ENCODE measurements at regions not wholly inside any gene's neighbourhood (a gene's known extent, or its start where the extent isn't known, plus 50 kb on each side); places are given as distances from the start of the nearest gene placed in this dataset.

DNA sequence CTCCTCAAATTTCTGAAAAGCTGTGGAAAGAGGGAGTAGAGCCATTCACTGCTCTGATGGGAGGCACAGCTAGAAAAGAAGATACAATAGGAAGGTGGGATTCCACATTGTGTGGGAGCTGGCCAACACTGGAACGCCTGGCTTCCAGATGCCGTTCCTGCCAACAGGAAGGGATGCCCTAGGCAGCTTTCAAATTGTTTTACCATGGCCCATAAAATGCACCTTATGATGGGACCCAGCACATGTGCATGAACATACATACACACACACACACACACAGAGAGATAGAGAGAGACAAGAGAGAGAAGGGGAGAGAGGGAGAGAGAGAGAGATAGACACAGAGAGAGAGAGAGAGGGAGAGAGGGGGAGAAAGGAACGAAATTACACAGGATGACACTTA, 86.1 kb upstream of the BZW1 start:
- no peak for DNase-seq

DNA sequence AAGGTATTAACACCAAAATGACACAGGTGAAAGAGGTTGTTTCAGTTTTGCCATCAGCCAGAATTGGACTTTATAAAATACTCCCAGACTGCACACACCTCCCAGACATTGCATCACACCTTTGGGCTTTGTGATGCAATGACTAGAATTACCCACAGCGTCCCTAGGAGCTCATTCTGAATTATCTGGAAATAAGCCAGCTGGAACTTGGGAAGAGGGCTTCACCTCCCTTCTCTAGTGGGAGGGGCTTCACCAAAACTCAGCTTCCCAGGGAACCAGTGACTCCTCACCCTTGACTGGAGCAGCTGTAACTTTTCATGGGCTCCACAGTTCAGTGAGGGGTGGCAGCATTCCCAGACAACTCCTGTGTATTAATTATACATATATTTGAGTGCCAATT, 83.1 kb upstream of the BZW1 start:
- no peak for DNase-seq

DNA sequence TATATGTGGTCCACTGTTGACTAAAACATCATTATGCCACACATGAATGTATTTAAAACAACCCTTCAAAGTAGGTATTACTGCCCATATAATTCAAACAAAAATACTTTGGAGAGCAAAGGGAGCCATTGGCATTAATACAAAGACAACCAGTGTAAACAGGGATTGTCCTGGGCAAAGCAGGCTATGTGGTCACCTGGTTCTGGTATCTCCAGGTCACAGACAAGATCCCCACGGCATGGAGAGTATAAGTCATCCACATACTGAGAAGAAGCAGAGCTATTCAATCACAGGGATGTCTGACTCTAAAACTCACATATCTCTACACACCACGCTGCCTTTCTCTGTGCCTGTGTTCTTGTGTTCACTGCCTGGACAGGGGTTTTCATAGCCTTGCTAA, 81.4 kb upstream of the BZW1 start:
- no peak for DNase-seq

DNA sequence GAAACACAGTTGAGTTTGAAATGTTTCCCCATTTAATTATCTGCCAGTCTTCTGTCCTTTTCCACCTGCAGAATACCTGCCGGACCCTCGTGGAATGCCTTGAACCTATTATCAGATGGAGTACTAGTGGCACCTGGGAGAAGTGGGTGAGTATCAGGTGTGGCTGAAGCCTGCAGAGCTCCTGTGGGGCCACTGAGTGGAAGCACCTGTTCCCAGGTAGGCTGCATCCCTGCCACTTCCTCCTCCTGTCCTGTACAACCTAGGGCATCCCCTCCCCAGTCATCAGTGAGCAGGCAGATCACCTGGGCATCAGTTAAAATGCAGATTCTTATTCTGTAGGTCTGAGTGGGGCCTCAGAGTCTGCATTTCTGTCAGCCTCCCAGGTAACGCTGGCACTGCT, 80.8 kb upstream of the BZW1 start:
- DNase-seq = no peak

DNA sequence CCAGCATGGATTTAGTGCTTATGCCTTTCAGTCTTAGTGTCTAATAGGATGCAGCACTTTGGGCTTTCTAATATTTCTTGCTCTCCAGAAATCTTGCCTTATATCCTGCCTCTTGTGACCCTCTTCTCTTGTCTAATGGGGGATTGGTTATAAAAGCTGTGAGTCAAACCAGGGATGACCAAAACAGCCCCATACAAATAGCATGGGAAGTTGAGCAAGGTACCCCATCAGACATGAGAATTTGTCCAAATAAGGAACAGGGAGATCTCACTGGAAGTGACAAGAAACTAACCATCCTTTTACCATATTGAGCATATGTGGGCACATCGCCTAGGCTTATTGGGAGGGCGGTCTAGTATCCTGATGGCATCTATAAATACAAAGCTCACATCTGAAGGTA, 78.8 kb upstream of the BZW1 start:
- no peak for DNase-seq

DNA sequence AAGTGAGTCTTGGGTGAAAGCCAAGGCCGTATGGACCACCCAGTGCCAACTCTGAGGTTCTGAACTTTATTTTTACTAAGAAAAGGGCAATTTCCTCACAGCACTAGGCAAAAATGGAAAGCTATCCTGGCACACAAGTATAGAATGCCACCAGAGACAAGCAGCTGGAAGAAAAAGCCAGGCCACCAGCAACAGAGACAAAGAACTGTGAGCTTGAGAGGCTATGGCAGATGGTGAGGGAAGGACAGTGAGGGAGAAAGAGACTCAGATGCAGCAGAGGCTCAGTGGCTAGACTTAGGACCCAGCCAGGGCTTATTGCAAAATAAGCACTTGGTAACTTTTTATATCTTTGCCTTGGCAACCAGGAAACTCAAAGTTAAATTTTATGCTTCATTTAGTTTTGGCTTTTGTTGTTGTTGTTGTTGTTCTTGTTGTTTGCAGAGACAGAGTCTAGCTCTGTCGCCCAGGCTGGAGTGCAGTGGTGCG, 78.0 kb upstream of the BZW1 start:
- no peak for DNase-seq

DNA sequence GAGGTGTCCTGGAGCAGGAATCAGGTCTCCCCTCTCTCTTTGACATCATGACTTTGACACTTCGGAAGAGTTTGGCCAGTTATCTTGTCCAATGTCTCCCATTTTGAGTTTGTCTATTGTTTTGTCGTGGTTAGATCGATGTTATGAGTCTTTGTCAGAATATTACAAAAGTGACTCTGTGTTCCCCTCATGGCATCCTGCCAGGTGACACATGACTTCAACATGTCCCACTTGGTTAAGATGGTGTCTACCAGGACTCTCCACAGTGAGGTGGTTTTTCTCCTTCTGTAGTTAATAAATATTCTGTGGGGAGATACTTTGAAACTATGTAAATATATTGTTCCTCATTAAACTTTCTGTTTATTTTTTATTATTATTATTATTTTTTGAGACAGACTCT, 76.6 kb upstream of the BZW1 start:
- DNase-seq = peak; percentile 8

DNA sequence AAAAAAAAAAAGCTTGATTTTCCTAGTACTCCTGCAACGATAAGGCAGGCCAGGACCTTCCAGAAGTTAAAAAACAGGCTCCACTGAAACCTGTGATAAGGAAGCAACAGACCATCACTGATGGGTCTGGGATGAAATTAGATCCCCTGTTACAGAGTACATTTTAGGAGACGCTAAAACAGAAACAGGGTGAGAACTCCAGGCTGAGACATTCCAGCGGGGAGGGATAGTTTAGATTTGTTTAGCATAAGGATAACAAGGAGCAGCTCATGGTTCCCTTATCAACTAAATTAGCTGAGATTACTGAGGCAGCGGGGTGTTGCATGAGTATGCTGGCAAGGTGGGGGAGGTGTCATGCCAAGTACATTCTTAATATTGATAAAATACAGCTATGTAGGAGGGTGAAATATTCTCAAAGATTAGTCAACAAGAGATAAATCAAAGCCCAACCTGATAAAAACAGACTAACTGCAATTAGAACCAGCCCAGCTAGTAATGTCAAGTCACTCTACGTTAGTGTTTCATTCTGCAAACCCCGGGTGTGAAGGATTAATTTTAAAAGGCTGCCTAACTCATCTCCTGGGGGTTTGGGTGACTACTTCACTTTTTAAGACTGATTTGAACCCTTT, 75.0 kb upstream of the BZW1 start:
- DNase-seq = no peak

DNA sequence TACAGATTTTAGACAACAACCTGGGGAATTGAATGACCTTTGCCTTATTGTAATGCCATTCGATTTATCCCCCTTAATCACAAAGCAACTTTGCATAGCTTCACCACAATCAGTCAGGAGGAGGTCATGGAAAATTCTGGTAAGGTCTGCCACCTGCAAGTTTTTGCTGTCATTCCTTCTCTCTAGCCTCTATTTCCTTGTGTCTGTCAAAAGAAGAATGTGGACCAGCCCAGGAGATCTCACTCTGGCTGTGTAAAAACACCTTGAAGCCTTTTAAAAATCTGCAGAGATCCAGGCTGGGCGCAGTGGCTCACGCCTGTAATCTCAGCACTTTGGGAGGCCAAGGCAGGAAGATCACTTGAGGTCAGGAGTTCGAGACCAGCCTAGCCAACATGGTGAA, 74.1 kb upstream of the BZW1 start:
- DNase-seq = no peak

DNA sequence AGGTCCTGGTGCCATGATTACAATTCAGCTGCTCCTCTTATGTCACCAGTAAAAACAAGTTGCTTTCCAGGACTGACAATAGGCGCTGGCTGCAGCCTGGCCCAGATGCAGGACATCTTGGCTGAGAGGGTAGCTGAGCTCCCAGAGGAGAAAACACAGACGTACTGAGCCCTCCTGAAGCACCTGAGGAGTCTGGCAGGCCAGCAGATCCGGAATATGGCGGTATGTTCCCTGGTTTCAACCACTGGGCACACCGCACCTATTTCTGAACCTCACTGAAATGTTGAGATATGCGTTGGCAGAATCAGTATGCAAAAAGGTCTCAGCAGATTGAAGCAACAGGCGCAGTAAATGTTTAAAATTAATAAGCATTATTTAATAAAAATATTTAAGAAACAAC, 73.1 kb upstream of the BZW1 start:
- DNase-seq = no peak

DNA sequence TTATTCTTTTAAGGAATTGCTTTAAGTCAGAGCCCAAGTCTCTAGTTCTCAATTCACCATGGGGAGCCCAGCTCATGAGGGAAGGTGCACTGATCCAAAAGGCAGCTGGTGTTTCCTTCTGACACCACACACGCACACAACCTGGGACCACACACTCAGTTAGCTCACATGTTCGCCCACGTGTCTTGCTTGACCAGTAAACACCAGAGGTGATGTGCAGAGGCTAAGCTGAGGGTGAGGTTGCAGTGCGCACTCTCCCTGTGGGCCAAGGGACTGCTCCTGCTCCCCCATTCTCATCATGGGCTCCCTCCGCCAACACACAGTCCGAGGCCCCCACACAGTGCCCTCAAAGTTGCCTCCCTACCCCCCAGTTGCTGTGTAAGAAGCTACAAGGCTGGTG, 70.8 kb upstream of the BZW1 start:
- DNase-seq = no peak

DNA sequence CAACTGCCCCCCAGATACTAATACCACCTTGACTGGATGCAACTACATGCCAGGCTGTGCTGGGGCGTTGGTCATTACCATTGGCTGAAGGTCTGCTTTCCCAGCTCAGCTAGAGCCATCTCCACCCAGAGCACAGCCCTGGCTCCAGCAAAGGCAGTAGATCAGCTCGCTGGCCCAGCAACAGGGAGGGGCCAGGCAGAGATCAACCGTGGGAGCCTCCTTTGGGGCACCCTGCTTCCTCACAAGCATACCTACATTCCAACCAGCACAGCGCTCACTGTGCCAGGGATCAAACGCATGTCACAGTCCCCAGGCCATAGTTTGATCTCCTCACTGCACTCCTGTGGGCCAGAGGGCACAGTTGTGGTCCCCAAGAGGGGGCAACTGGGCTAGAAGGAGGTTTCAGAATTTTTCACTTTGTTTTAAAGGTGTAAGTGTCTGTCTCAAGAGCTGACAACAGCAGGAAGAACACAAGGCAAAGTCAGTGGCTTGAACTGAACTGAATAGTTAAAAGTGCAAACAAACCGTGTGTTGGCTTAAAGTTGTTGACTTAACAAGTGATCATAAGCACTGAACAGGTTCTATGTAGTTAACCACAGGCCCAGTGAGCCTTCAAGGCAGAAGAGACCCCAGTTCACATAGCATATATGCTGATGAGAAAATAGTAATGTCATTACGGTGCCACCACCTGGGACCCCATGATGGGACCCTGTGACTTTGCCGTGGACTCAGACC, 70.1 kb upstream of the BZW1 start:
- DNase-seq = no peak

DNA sequence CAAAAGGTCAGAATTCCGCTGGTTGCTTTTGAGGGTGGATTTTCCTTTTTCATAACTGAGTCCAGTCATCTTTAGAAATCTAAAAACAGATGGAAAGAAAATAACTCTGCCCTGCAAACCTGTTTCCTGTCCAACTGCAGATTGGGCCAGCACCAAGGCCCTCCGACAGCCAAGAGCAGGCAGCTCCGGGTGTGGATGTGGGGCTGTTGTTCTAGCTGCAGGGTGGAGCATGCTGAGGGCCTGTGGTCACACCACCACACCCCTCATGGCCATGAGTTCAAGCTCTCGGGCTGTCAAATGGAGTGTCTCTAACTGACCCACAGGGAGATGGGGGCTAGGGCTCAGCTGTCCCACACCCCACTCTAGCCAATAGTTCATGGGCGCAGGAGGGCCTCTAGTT, 69.3 kb upstream of the BZW1 start:
- DNase-seq = no peak

DNA sequence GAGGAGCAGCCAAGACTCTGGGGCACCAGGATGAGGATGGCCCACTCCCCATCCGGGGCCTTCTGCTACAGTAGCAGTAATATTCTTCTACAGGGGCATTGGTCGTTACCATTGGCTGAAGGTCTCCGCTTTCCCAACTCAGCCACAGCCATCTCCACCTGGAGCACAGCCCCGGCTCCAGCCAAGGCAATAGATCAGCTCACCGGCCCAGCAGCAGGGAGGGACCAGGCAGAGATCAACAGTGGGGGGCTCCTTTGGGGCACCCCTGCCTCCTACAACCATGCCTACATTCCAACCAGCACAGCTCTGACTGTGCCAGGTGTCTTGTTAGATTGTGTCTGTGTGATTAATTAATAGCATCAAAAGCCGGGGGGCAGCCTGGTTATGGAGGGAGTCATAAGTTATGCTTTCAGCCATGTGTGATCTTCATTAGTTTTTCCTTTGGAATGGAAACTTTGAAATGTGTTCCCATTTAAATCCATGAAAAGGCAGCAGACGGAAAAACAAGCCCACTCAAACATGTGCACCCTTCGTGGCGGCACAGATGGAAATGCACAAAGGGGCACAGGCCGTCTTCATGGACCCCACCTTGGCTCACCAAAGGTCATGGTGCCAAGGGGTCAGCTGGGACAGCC, 68.6 kb upstream of the BZW1 start:
- DNase-seq = no peak

DNA sequence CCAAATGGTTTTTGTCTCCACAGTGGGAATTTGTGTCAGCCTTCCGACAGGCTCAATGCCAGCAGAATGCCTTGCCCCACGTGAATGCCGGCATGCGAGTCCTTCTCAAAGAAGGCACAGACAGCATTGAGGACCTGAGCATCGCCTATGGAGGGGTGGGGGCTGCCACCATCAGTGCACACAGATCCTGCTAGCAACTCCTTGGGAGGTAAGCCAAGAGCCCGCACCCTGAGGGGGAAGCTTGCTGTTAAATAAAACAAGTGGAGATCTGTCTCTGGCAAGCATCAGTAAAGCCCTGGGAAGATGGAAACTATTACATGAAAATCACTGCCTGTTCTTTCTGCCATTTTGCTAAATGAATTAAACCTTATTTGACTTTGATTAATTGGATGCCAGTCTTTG, 67.5 kb upstream of the BZW1 start:
- no peak for DNase-seq

DNA sequence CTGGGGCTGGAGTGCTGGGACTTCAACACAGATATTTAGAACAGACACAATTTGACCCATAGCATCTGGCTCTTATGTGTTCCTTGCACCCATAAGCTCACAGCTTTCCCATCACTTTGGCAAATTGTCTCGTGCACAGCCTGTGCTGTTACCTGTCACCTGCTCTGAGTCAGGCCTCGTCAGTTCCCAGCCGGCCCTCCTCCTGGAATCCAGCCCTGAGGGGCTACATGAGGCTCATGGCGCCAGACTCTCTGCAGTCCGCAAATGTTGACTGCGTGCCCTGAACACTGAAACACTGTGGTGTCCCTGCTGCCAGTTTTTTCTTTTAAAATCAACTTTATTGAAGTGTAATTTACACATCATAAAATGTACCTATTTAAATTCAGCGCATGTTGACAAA, 65.4 kb upstream of the BZW1 start:
- DNase-seq = no peak

DNA sequence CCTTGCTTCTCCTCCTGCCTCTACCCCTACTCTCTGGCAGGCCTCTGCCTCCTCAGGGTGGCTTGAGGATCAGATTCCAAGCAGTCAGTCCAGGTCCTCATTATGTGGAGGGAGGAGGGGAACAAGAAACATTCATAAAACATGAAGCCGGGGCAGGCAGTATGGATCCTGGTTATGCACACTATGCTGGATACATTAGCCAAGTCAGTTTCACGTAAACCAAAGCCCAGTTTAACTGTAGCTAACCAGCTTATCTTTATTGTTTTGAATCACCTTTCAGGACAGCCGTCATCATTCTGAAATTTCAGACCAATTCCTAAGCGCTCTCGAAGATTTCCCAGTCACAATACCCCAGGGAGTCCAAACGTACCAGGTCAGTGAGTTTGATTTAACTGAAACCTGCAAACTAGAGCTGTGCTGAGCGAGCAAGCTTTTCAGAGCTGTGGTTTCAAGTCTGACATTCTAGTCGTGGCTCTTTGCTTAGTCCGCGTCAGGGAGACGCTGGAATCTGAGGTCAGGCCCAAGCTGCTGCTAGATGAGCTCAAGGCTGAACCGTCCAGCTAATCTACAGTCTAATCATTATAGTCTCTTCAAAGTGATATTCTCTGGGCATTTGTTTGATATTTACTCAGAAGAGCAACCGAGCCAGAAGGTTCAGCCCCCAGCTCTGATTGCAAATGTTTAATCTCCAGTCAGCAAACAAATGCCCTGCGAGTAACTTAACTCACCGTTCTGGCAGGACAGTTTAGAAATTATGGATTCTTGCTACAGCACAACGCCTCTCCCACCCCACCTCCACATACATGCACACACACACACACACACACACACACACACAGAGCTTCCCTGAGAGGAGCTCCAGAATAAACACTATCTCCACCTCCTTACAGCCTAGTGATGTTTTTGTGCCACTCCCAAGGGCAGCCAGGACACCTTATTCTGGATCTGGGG, 63.8 kb upstream of the BZW1 start:
- no peak for DNase-seq

DNA sequence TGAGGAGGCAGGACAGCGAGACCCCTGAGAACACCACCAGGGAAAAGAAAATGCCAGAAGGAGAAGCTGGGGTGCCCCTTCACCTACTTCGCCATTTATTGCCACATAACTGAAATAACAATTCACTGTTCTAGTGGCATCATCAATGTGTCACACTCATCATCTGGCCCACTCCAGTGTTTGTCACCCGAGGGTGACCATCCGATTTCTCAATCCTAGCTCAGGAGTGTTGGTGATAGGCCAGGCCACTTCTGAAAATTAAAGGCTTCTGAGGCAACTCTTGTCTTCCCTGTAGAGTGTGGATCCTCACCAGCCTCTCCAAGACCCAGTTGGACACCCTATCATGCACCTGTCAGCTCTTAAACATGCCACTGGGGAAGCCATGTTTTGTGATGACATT, 62.9 kb upstream of the BZW1 start:
- no peak for DNase-seq

DNA sequence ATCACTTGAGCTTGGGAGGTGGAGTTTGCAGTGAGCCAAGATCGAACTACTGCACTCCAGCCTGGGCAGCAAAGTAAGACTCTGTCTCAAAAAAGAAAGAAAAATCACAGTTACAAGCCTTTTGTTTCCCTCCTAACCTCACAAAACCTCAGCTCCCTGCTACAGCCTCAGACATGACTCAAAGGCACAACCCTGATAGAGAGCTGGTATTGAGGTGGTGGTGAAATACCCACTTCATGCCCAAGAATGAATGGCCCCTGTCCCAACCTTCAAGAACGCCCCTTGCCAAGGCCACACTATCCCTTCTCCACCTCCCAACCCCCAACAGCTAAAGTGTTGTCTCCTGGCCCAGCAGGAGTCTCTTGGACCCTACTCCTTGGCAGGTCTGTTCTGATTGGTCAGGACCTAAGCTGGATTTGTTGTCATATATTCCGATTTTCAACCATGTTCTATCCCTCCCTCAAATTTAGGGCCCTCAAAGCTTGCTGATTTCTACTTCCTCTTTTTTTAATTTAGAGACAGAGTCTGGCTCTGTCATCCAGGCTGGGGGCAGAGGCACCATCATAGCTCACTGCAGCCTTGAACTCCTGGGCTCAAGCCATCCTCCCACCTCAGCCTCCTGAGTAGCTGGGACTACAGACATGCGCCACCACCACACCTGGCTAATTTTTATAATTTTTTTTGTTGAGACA, 61.9 kb upstream of the BZW1 start:
- DNase-seq = no peak

DNA sequence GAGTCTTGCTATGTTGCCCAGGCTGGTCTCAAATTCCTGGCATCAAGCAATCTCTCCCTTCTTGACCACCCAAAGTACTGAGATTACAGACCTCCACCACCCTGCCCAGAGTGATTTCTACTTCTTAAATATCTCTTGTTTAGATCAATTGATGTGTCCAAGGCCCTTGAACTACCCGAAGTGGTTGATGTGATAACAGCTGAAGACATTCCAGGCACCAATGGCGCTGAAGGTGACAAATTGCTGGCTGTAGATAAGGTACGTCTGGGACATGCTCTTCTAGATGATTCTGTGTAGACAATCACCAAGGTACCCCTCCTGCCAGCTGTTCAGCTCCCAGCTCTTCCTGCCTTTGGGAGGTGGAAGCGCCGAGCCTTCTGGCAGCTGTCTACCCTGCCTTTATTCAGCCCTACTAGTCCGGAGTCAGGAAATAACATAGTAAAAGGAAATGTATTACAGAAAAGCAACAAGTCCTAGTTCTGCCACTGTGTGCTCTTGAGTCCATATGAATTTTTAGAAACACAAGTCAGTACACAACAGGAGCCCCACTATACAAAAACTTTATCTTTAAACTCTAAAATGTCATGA, 61.3 kb upstream of the BZW1 start:
- DNase-seq = no peak

DNA sequence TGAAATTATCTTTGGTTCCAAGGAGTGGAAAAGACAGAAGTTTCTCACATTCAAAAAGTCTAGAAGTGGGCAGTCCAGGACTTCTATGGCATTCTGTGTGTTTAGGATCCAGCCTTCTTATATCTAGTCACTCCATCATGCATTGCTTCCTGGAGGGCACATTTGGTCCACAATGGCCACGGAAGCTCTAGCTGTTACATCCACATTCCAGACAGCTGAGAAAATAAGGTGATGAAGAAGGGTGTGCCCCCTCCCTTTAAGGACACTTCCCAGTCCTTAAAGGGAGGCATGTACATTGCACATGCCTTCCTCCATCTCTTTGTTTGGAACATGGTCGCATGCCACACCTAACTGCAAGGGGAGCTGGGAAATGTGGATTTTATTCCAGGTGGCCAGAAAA, 59.9 kb upstream of the BZW1 start:
- DNase-seq = no peak

DNA sequence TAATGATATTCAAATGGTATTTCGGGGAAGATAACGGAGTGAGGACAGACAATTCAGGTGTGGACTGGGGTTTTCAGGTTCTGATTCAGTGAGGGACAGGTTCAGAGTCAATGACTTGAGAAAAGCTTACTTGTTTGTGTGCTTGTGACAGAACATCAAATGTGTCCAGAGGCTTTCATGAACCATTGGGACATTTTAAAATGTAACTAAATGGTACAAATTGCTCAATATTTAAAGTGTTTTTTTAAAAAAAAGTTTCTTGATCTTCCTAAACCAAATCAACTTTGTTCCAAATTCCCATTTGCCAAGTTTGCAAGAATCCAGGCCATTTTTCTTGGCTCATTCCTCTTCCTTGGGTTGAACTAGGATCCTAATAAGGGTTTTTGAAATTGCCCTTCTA, 59.4 kb upstream of the BZW1 start:
- DNase-seq = no peak
